T-cell (primary cell): ENCODE measurements at regions not wholly inside any gene's neighbourhood (a gene's known extent, or its start where the extent isn't known, plus 50 kb on each side); places are given as distances from the start of the nearest gene placed in this dataset.
A peak's percentile ranks its signal among the peaks of the same experiment; 100 is the strongest.
"Not testable (repeated sequence)": the region's sequence is repeated elsewhere in the genome, so short reads cannot be mapped to it uniquely, and the experiment has no call there.

Experiments used
- ATAC-seq, 4 experiments: fragments of 200-7000 bp in 3 of 4; fragments of 150-1000 bp in 1 of 4; cut with Tn5 transposase; replicated peaks in 1 of 4; 1 replicate in 3 of 4; 2 replicates in 1 of 4; pipeline ENCODE4 v1.10.0; 2021; ENCODE audit warnings: moderate library complexity in 3 of 4, mild to moderate bottlenecking in 2 of 4, moderate number of reproducible peaks in 1 of 4
- CTCF ChIA-PET, 2 donors: fragments of 300-600 bp; sonication (Branson Sonifier 250); formaldehyde crosslinking; loops; one replicate each; lab custom pipeline; 2022; ENCODE audit warnings: antibody characterized with exemption in 2 of 2; lab: Charles Lee
- POLR2A ChIA-PET, 2 donors: fragments of 300-600 bp; sonication (Branson Sonifier 250); formaldehyde crosslinking; loops; one replicate each; lab custom pipeline; 2022; ENCODE audit warnings: antibody characterized with exemption in 2 of 2; lab: Charles Lee
- DNase-seq, 35 experiments: peaks; one replicate each; pipeline versions ENCODE4 v3.0.0 to v3.0.0-alpha.2; 2013 to 2023
- H3K27ac ChIP-seq: one replicate; pipeline ENCODE4 v1.5.1; 2013; ENCODE audit warnings: low read length
- H3K27me3 ChIP-seq, 2 experiments: replicated peaks in 1 of 2; 1 replicate in 1 of 2; 2 replicates in 1 of 2; pipeline versions ENCODE4 v1.6.1 to v1.7.0; 2013; ENCODE audit warnings: low read length in 1 of 2, mixed read lengths in 1 of 2; ENCODE audit not compliant: control insufficient read depth in 2 of 2, insufficient read depth in 2 of 2; ENCODE audit errors: extremely low read depth in 1 of 2
- H3K36me3 ChIP-seq, 2 donors: 1 replicate in 1 of 2; 2 replicates in 1 of 2; pipeline versions ENCODE4 v1.6.1 to v1.7.0; 2013; ENCODE audit warnings: low read length in 1 of 2; ENCODE audit not compliant: control insufficient read depth in 2 of 2, insufficient read depth in 1 of 2; ENCODE audit errors: extremely low read depth in 1 of 2
- H3K4me1 ChIP-seq, 2 experiments: 1 replicate in 1 of 2; 2 replicates in 1 of 2; pipeline versions ENCODE4 v1.6.1 to v1.7.0; 2013; ENCODE audit warnings: low read length in 2 of 2, mixed read lengths in 1 of 2; ENCODE audit not compliant: insufficient read depth in 2 of 2, control insufficient read depth in 1 of 2; ENCODE audit errors: extremely low read depth in 1 of 2
- H3K4me3 ChIP-seq, 2 donors: 1 replicate in 1 of 2; 2 replicates in 1 of 2; pipeline versions ENCODE4 v1.5.1 to v1.7.0; 2013; ENCODE audit warnings: mild to moderate bottlenecking in 2 of 2, low read length in 1 of 2, moderate library complexity in 1 of 2; ENCODE audit not compliant: control insufficient read depth in 1 of 2; ENCODE audit errors: extremely low read depth in 1 of 2
- H3K9me3 ChIP-seq: 2 replicates; pipeline ENCODE4 v1.7.0; 2013
- H3K27ac Mint-ChIP-seq, 2 donors: one replicate each; pipeline ENCODE4 v1.8.0; 2020 to 2021; ENCODE audit warnings: mild to moderate bottlenecking in 2 of 2, mixed read lengths in 2 of 2
- H3K27me3 Mint-ChIP-seq, 2 donors: one replicate each; pipeline ENCODE4 v1.8.0; 2021 to 2022; ENCODE audit warnings: mixed read lengths in 2 of 2
- H3K36me3 Mint-ChIP-seq: one replicate; pipeline ENCODE4 v1.8.0; 2021; ENCODE audit warnings: mixed read lengths
- H3K4me1 Mint-ChIP-seq, 3 donors: one replicate each; pipeline ENCODE4 v1.8.0; 2020 to 2022; ENCODE audit warnings: mixed read lengths in 3 of 3, mild to moderate bottlenecking in 1 of 3
- H3K4me3 Mint-ChIP-seq, 3 donors: one replicate each; pipeline ENCODE4 v1.8.0; 2020 to 2022; ENCODE audit warnings: mild to moderate bottlenecking in 3 of 3, mixed read lengths in 3 of 3, moderate library complexity in 3 of 3
- H3K9me3 Mint-ChIP-seq, 3 donors: one replicate each; pipeline ENCODE4 v1.8.0; 2020 to 2022; ENCODE audit warnings: mixed read lengths in 3 of 3
- WGBS: methylation state at CpG from one replicate; pipeline ENCODE4 v1.1.5; 2013; ENCODE audit warnings: missing lambda C conversion rate; ENCODE audit not compliant: insufficient coverage; 5-methylcytosine and 5-hydroxymethylcytosine counted together

- Histone ChIP-seq H3K27me3 (no peaks in the 10 kb centered on the region), H3K36me3 (no peaks in the 10 kb centered on the region), H3K9me3 (no peaks in the 10 kb centered on the region), H3K4me3 (no peak overlapping the region), H3K4me1 (no peaks in the 10 kb centered on the region), H3K27ac (no peak overlapping the region)
- ATAC-seq (no peak), DNase-seq (no peak)
- no peaks in the 10 kb centered on the region for H3K4me1 Mint-ChIP-seq
- no peaks in the 10 kb centered on the region for H3K36me3 Mint-ChIP-seq
- H3K9me3 Mint-ChIP-seq, result no peaks in the 10 kb centered on the region
- WGBS, result 100% methylated on average over 3 of the region's 8 CpGs
- no peaks in the 10 kb centered on the region for H3K27me3 Mint-ChIP-seq
- no peak overlapping the region for H3K4me3 Mint-ChIP-seq
- H3K27ac Mint-ChIP-seq, result no peak overlapping the region
- CTCF ChIA-PET, result no interaction called here
- POLR2A ChIA-PET, result no interaction called here
These were observed 658.8 kb upstream of the LRRN3 start for GRCh38 chr7:110432061-110432553.

GRCh38 chr7:110438926-110439325, 652.0 kb upstream of the LRRN3 start:
- not testable (repeated sequence) for H3K4me1 Mint-ChIP-seq, H3K27ac Mint-ChIP-seq, H3K4me3 Mint-ChIP-seq

GRCh38 chr7:110442381-110442837, 648.5 kb upstream of the LRRN3 start:
- H3K4me3 ChIP-seq, result no peak overlapping the region
- Mint-ChIP-seq H3K36me3 (no peaks in the 10 kb centered on the region), H3K27me3 (no peaks in the 10 kb centered on the region), H3K9me3 (peaks cover 0 to 8% (median 2%) of the 10 kb centered on the region in 3 donors), H3K4me3 (no peak overlapping the region), H3K4me1 (no peaks in the 10 kb centered on the region), H3K27ac (no peak overlapping the region)
- WGBS, result 38% methylated on average over 1 of the region's 4 CpGs
- H3K27ac ChIP-seq, result no peak overlapping the region
- DNase-seq (peak in 1 of 35 experiments; percentile 1), ATAC-seq (no peak)
- H3K9me3 ChIP-seq, result no peaks in the 10 kb centered on the region
- H3K4me1 ChIP-seq, result no peaks in the 10 kb centered on the region
- POLR2A ChIA-PET, result no interaction called here
- H3K36me3 ChIP-seq, result no peaks in the 10 kb centered on the region
- H3K27me3 ChIP-seq, result no peaks in the 10 kb centered on the region
- CTCF ChIA-PET, result no interaction called here

More at GRCh38 chr7:110438926-110439325, 652.0 kb upstream of the LRRN3 start:
- WGBS, result no CpG with 5 or more reads among the region's 2 CpGs
- H3K4me1 ChIP-seq, H3K27me3 Mint-ChIP-seq, DNase-seq, H3K36me3 Mint-ChIP-seq, H3K9me3 ChIP-seq, H3K9me3 Mint-ChIP-seq, CTCF ChIA-PET, H3K4me3 ChIP-seq, ATAC-seq, POLR2A ChIA-PET, H3K36me3 ChIP-seq, H3K27ac ChIP-seq, H3K27me3 ChIP-seq: not testable (repeated sequence)

GRCh38 chr7:110446658-110447057, 644.3 kb upstream of the LRRN3 start:
- H3K9me3 ChIP-seq, result no peaks in the 10 kb centered on the region
- no peak overlapping the region for H3K4me3 ChIP-seq
- CTCF ChIA-PET, result no interaction called here
- Mint-ChIP-seq H3K9me3 (no peaks in the 10 kb centered on the region), H3K27ac (no peak overlapping the region), H3K27me3 (no peaks in the 10 kb centered on the region), H3K4me3 (no peak overlapping the region), H3K4me1 (no peaks in the 10 kb centered on the region), H3K36me3 (no peaks in the 10 kb centered on the region)
- DNase-seq, result no peak
- ATAC-seq, result no peak
- H3K27ac ChIP-seq, result no peak overlapping the region
- no peaks in the 10 kb centered on the region for H3K27me3 ChIP-seq
- WGBS, result no CpG with 5 or more reads among the region's 6 CpGs
- POLR2A ChIA-PET, result no interaction called here
- H3K4me1 ChIP-seq, result no peaks in the 10 kb centered on the region
- no peaks in the 10 kb centered on the region for H3K36me3 ChIP-seq

- POLR2A ChIA-PET, result interaction anchor here in 1 of 2 donors (1.0 kb wide), 1 partner anchor 19 kb away, joined by 3 read pairs; no protein-coding TSS in a partner anchor
- no peak overlapping the region for H3K27ac Mint-ChIP-seq
- H3K36me3 Mint-ChIP-seq, result no peaks in the 10 kb centered on the region
- H3K9me3 Mint-ChIP-seq, result no peaks in the 10 kb centered on the region
- Histone ChIP-seq H3K27me3 (no peaks in the 10 kb centered on the region), H3K4me3 (no peak overlapping the region), H3K36me3 (no peaks in the 10 kb centered on the region), H3K4me1 (no peaks in the 10 kb centered on the region), H3K27ac (no peak overlapping the region), H3K9me3 (no peaks in the 10 kb centered on the region)
- H3K4me3 Mint-ChIP-seq, result no peak overlapping the region
- ATAC-seq, result no peak
- no peaks in the 10 kb centered on the region for H3K4me1 Mint-ChIP-seq
- CTCF ChIA-PET, result no interaction called here
- DNase-seq, result no peak
- H3K27me3 Mint-ChIP-seq, result no peaks in the 10 kb centered on the region
These were observed 642.0 kb upstream of the LRRN3 start for GRCh38 chr7:110448918-110449317.

GRCh38 chr7:110454713-110455112, 636.2 kb upstream of the LRRN3 start:
- Histone ChIP-seq H3K4me3 (no peak overlapping the region), H3K36me3 (no peaks in the 10 kb centered on the region), H3K27me3 (no peaks in the 10 kb centered on the region), H3K4me1 (no peaks in the 10 kb centered on the region), H3K27ac (no peak overlapping the region), H3K9me3 (no peaks in the 10 kb centered on the region)
- POLR2A ChIA-PET, result no interaction called here
- Mint-ChIP-seq H3K27me3 (no peaks in the 10 kb centered on the region), H3K9me3 (peaks cover 0 to 2% (median 0%) of the 10 kb centered on the region in 3 donors), H3K27ac (no peak overlapping the region), H3K4me1 (no peaks in the 10 kb centered on the region), H3K36me3 (no peaks in the 10 kb centered on the region), H3K4me3 (no peak overlapping the region)
- WGBS, result no CpG with 5 or more reads among the region's 3 CpGs
- DNase-seq (no peak), ATAC-seq (no peak)
- CTCF ChIA-PET, result no interaction called here

- no peak overlapping the region for H3K4me3 ChIP-seq
- no peak overlapping the region for H3K27ac Mint-ChIP-seq
- DNase-seq (no peak), ATAC-seq (no peak)
- no peaks in the 10 kb centered on the region for H3K4me1 Mint-ChIP-seq
- H3K27me3 Mint-ChIP-seq, result peaks cover 0 to 6% of the 10 kb centered on the region in 2 donors
- ChIA-PET CTCF (no interaction called here), POLR2A (no interaction called here)
- no peaks in the 10 kb centered on the region for H3K4me1 ChIP-seq
- H3K36me3 ChIP-seq, result no peaks in the 10 kb centered on the region
- H3K9me3 ChIP-seq, result no peaks in the 10 kb centered on the region
- H3K36me3 Mint-ChIP-seq, result no peaks in the 10 kb centered on the region
- no peak overlapping the region for H3K4me3 Mint-ChIP-seq
- no peak overlapping the region for H3K27ac ChIP-seq
- no CpG with 5 or more reads among the region's 2 CpGs for WGBS
- H3K27me3 ChIP-seq, result no peaks in the 10 kb centered on the region
- H3K9me3 Mint-ChIP-seq, result no peaks in the 10 kb centered on the region
These were observed 629.3 kb upstream of the LRRN3 start for GRCh38 chr7:110461621-110462020.
